ENCODE measurements at regions not wholly inside any gene's neighbourhood (a gene's known extent, or its start where the extent isn't known, plus 50 kb on each side); places are given as distances from the start of the nearest gene placed in this dataset.

GRCh38 chr2:226477221-226478108, 322.2 kb downstream of the IRS1 start:
- TF ChIP-seq CTCF (IDR thresholded peaks at IDR 0.05): no peak
- TF ChIP-seq POLR2A (IDR thresholded peaks at IDR 0.05): no peak
